Adrenal gland (tissue), 9 donors: ENCODE measurements at regions not wholly inside any gene's neighbourhood (a gene's known extent, or its start where the extent isn't known, plus 50 kb on each side); places are given as distances from the start of the nearest gene placed in this dataset.

Source experiments
- DNase-seq, 7 donors: peaks; one replicate each; pipeline ENCODE4 v3.0.0-alpha.2; 2019 to 2020
- H3K27ac ChIP-seq, 5 donors: fragments of 200-600 bp; sonication (generic) in 4 of 5; 1 replicate in 3 of 5; 2 replicates in 2 of 5; pipeline versions ENCODE4 v1.5.1 to v1.8.0; 2016 to 2020; ENCODE audit warnings: mild to moderate bottlenecking in 1 of 5
- H3K27me3 ChIP-seq: fragments of 200-600 bp; 2 replicates; pipeline ENCODE4 v1.8.0; 2021
- H3K36me3 ChIP-seq, 2 donors: fragments of 200-600 bp; replicated peaks in 1 of 2; 1 replicate in 1 of 2; 2 replicates in 1 of 2; pipeline versions ENCODE4 v1.5.1 to v1.8.0; 2018 to 2022
- H3K4me1 ChIP-seq, 2 donors: fragments of 200-600 bp; replicated peaks in 1 of 2; 1 replicate in 1 of 2; 2 replicates in 1 of 2; pipeline versions ENCODE4 v1.5.1 to v1.8.0; 2018 to 2021
- H3K4me3 ChIP-seq, 4 donors: fragments of 200-600 bp; sonication (generic) in 3 of 4; one replicate each; pipeline ENCODE4 v1.5.1; 2016 to 2018
- H3K9me3 ChIP-seq, 3 donors: fragments of 200-600 bp; sonication (generic) in 1 of 3; replicated peaks in 1 of 3; 1 replicate in 2 of 3; 2 replicates in 1 of 3; pipeline versions ENCODE4 v1.5.1 to v1.8.0; 2016 to 2021
- POLR2A ChIP-seq, 2 donors: fragments of 450-650 bp; IDR thresholded peaks; one replicate each; pipeline ENCODE4 v1.6.1; 2017; ENCODE audit warnings: antibody characterized with exemption in 2 of 2, mild to moderate bottlenecking in 2 of 2, moderate library complexity in 1 of 2
- WGBS, 4 donors: extraction: QIAGEN DNeasy Blood & Tissue Kit in 2 of 4; methylation state at CpG; one replicate each; pipeline versions ENCODE4 v1.1.5 to v1.1.7; 2013 to 2017; 5-methylcytosine and 5-hydroxymethylcytosine counted together
- intact Hi-C, 2 donors: fragments of 100-400 bp; cut with DNase I; formaldehyde crosslinking; loops; one replicate each; pipeline versions ENCODE4 v1.14.1 to v1.15.0; 2022 to 2023
- TF ChIP-seq, protein P1 (sequence below), 6 experiments: fragments of 450-650 bp in 4 of 6; fragments of 200-600 bp in 2 of 6; sonication (generic) in 1 of 6; IDR thresholded peaks; 1 replicate in 5 of 6; 2 replicates in 1 of 6; pipeline versions ENCODE4 v1.5.1 to v1.8.0; 2016 to 2021; ENCODE audit warnings: antibody characterized with exemption in 6 of 6, mild to moderate bottlenecking in 2 of 6, moderate library complexity in 1 of 6
- donor health status: healthy with polysubstance abuse.
- donor health status: Bipolar disorder and iron deficiency.
- donor health status: DM: yes; HTN: yes; CAD: no.
- donor health status: DM: no; HTN: no; CAD: no.
- donor health status: DM: no; HTN: no; CAD: no.

- TF ChIP-seq, protein P1, sequence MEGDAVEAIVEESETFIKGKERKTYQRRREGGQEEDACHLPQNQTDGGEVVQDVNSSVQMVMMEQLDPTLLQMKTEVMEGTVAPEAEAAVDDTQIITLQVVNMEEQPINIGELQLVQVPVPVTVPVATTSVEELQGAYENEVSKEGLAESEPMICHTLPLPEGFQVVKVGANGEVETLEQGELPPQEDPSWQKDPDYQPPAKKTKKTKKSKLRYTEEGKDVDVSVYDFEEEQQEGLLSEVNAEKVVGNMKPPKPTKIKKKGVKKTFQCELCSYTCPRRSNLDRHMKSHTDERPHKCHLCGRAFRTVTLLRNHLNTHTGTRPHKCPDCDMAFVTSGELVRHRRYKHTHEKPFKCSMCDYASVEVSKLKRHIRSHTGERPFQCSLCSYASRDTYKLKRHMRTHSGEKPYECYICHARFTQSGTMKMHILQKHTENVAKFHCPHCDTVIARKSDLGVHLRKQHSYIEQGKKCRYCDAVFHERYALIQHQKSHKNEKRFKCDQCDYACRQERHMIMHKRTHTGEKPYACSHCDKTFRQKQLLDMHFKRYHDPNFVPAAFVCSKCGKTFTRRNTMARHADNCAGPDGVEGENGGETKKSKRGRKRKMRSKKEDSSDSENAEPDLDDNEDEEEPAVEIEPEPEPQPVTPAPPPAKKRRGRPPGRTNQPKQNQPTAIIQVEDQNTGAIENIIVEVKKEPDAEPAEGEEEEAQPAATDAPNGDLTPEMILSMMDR (IDR thresholded peaks at IDR 0.05), result no peak
- TF ChIP-seq POLR2A (IDR thresholded peaks at IDR 0.05), result no peak
- Histone ChIP-seq H3K4me3 (no peak overlapping the region), H3K36me3 (no peaks in the 10 kb centered on the region), H3K4me1 (no peaks in the 10 kb centered on the region), H3K9me3 (no peaks in the 10 kb centered on the region), H3K27me3 (no peaks in the 10 kb centered on the region), H3K27ac (no peak overlapping the region)
- DNase-seq, result no peak
- intact Hi-C loops, result no loop called here
- 65 to 92% (median 79%) methylated on average over 1 of the region's 1 CpG for WGBS, 4 donors
These were observed 134.5 kb upstream of the TLL1 start for GRCh38 chr4:165738571-165738970.

DNA sequence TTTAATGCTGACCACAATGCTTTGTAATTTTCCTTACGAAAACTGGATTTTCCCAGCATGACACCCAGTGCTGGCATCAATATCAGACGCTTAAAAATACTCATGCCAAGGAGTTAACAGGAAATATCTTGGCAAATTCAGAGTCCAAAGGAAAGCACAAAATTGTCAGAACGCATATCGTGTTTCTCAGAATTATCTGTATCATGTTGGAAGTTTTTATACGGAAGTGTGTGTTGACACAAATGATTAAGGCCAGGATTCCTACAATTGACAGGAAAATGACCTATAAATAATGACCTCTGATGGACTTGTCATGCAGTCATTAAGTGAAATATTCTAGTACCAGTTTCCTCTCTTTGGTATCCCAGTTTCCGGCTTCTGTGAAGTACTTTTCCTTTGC is 132.1 kb upstream of the TLL1 start:
- intact Hi-C loops, result no loop called here
- Histone ChIP-seq H3K4me1 (no peaks in the 10 kb centered on the region), H3K36me3 (no peaks in the 10 kb centered on the region), H3K27ac (no peak overlapping the region), H3K4me3 (no peak overlapping the region), H3K27me3 (no peaks in the 10 kb centered on the region), H3K9me3 (no peaks in the 10 kb centered on the region)
- DNase-seq, result no peak
- TF ChIP-seq, protein P1 (IDR thresholded peaks at IDR 0.05), result no peak
- no peak for TF ChIP-seq POLR2A (IDR thresholded peaks at IDR 0.05)
- WGBS, 4 donors, result 59 to 72% (median 66%) methylated on average over 6 of the region's 6 CpGs

- no peaks in the 10 kb centered on the region for H3K36me3 ChIP-seq
- no peaks in the 10 kb centered on the region for H3K9me3 ChIP-seq
- TF ChIP-seq, protein P1 (IDR thresholded peaks at IDR 0.05), result no peak
- TF ChIP-seq POLR2A (IDR thresholded peaks at IDR 0.05), result no peak
- WGBS, 4 donors, result 81 to 92% (median 87%) methylated on average over 3 of the region's 3 CpGs
- no peak overlapping the region for H3K4me3 ChIP-seq
- intact Hi-C loops, result no loop called here
- no peak for DNase-seq
- no peak overlapping the region for H3K27ac ChIP-seq
- H3K27me3 ChIP-seq, result no peaks in the 10 kb centered on the region
- H3K4me1 ChIP-seq, result no peaks in the 10 kb centered on the region
These were observed 129.6 kb upstream of the TLL1 start for GRCh38 chr4:165743422-165743821.

GRCh38 chr4:165744370-165744769 is 128.7 kb upstream of the TLL1 start:
- Histone ChIP-seq H3K36me3 (no peaks in the 10 kb centered on the region), H3K27ac (no peak overlapping the region), H3K9me3 (no peaks in the 10 kb centered on the region), H3K27me3 (no peaks in the 10 kb centered on the region), H3K4me1 (no peaks in the 10 kb centered on the region), H3K4me3 (no peak overlapping the region)
- DNase-seq, result no peak
- intact Hi-C loops, result no loop called here
- TF ChIP-seq, protein P1 (IDR thresholded peaks at IDR 0.05), result no peak
- no peak for TF ChIP-seq POLR2A (IDR thresholded peaks at IDR 0.05)
- WGBS, 4 donors, result 70 to 89% (median 81%) methylated on average over 1 of the region's 1 CpG
